ENCODE measurements at regions not wholly inside any gene's neighbourhood (a gene's known extent, or its start where the extent isn't known, plus 50 kb on each side); places are given as distances from the start of the nearest gene placed in this dataset.

GRCh38 chr10:29084681-29085307, 204.1 kb upstream of the LYZL1 start:
- TF ChIP-seq EZH2phosphoT487 (IDR thresholded peaks at IDR 0.05; ENCODE audit: unreplicated experiment) (no peak), ETS1 (IDR thresholded peaks at IDR 0.05) (no peak), NANOG (IDR thresholded peaks at IDR 0.05; ENCODE audit: borderline replicate concordance) (no peak), CREB1 (CRISPR knock-in tag; IDR thresholded peaks at IDR 0.05; ENCODE audit: low read depth) (no peak), EZH2 (IDR thresholded peaks at IDR 0.05; ENCODE audit: low read depth, unreplicated experiment) (no peak), JUNB (IDR thresholded peaks at IDR 0.05; ENCODE audit: unreplicated experiment) (no peak), POLR2AphosphoS5 (IDR thresholded peaks at IDR 0.05; ENCODE audit: low read depth) (no peak), ZNF331 (CRISPR knock-in tag; IDR thresholded peaks at IDR 0.05; ENCODE audit: low read depth) (no peak)
- TF ChIP-seq, protein P1, sequence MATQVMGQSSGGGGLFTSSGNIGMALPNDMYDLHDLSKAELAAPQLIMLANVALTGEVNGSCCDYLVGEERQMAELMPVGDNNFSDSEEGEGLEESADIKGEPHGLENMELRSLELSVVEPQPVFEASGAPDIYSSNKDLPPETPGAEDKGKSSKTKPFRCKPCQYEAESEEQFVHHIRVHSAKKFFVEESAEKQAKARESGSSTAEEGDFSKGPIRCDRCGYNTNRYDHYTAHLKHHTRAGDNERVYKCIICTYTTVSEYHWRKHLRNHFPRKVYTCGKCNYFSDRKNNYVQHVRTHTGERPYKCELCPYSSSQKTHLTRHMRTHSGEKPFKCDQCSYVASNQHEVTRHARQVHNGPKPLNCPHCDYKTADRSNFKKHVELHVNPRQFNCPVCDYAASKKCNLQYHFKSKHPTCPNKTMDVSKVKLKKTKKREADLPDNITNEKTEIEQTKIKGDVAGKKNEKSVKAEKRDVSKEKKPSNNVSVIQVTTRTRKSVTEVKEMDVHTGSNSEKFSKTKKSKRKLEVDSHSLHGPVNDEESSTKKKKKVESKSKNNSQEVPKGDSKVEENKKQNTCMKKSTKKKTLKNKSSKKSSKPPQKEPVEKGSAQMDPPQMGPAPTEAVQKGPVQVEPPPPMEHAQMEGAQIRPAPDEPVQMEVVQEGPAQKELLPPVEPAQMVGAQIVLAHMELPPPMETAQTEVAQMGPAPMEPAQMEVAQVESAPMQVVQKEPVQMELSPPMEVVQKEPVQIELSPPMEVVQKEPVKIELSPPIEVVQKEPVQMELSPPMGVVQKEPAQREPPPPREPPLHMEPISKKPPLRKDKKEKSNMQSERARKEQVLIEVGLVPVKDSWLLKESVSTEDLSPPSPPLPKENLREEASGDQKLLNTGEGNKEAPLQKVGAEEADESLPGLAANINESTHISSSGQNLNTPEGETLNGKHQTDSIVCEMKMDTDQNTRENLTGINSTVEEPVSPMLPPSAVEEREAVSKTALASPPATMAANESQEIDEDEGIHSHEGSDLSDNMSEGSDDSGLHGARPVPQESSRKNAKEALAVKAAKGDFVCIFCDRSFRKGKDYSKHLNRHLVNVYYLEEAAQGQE (IDR thresholded peaks at IDR 0.05; ENCODE audit: unreplicated experiment) = no peak
- TF ChIP-seq, protein P2, sequence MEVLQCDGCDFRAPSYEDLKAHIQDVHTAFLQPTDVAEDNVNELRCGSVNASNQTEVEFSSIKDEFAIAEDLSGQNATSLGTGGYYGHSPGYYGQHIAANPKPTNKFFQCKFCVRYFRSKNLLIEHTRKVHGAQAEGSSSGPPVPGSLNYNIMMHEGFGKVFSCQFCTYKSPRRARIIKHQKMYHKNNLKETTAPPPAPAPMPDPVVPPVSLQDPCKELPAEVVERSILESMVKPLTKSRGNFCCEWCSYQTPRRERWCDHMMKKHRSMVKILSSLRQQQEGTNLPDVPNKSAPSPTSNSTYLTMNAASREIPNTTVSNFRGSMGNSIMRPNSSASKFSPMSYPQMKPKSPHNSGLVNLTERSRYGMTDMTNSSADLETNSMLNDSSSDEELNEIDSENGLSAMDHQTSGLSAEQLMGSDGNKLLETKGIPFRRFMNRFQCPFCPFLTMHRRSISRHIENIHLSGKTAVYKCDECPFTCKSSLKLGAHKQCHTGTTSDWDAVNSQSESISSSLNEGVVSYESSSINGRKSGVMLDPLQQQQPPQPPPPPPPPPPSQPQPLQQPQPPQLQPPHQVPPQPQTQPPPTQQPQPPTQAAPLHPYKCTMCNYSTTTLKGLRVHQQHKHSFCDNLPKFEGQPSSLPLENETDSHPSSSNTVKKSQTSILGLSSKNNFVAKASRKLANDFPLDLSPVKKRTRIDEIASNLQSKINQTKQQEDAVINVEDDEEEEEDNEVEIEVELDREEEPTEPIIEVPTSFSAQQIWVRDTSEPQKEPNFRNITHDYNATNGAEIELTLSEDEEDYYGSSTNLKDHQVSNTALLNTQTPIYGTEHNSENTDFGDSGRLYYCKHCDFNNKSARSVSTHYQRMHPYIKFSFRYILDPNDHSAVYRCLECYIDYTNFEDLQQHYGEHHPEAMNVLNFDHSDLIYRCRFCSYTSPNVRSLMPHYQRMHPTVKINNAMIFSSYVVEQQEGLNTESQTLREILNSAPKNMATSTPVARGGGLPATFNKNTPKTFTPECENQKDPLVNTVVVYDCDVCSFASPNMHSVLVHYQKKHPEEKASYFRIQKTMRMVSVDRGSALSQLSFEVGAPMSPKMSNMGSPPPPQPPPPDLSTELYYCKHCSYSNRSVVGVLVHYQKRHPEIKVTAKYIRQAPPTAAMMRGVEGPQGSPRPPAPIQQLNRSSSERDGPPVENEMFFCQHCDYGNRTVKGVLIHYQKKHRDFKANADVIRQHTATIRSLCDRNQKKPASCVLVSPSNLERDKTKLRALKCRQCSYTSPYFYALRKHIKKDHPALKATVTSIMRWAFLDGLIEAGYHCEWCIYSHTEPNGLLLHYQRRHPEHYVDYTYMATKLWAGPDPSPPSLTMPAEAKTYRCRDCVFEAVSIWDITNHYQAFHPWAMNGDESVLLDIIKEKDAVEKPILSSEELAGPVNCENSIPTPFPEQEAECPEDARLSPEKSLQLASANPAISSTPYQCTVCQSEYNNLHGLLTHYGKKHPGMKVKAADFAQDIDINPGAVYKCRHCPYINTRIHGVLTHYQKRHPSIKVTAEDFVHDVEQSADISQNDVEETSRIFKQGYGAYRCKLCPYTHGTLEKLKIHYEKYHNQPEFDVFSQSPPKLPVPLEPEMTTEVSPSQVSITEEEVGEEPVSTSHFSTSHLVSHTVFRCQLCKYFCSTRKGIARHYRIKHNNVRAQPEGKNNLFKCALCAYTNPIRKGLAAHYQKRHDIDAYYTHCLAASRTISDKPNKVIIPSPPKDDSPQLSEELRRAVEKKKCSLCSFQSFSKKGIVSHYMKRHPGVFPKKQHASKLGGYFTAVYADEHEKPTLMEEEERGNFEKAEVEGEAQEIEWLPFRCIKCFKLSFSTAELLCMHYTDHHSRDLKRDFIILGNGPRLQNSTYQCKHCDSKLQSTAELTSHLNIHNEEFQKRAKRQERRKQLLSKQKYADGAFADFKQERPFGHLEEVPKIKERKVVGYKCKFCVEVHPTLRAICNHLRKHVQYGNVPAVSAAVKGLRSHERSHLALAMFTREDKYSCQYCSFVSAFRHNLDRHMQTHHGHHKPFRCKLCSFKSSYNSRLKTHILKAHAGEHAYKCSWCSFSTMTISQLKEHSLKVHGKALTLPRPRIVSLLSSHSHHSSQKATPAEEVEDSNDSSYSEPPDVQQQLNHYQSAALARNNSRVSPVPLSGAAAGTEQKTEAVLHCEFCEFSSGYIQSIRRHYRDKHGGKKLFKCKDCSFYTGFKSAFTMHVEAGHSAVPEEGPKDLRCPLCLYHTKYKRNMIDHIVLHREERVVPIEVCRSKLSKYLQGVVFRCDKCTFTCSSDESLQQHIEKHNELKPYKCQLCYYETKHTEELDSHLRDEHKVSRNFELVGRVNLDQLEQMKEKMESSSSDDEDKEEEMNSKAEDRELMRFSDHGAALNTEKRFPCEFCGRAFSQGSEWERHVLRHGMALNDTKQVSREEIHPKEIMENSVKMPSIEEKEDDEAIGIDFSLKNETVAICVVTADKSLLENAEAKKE (CRISPR knock-in tag; IDR thresholded peaks at IDR 0.05) = no peak
- H3K4me1 ChIP-seq (ENCODE audit: insufficient read depth) = no peaks in the 10 kb centered on the region
- H3F3A ChIP-seq (replicated peaks; ENCODE audit: low read depth) = no peaks in the 10 kb centered on the region
- H3K27ac ChIP-seq (ENCODE audit: low read depth) = no peak overlapping the region
- H3K4me2 ChIP-seq = no peak overlapping the region
- H3K27me3 Mint-ChIP-seq (ENCODE audit: insufficient read depth, low read depth, poor library complexity) = peaks cover 5% of the 10 kb centered on the region
- H3K36me3 Mint-ChIP-seq (ENCODE audit: low read depth) = no peaks in the 10 kb centered on the region; the same call in 2 of the 3 replicates
- no peak overlapping the region for H3K4me3 ChIP-seq
- 0 out of 2 replicates have a peak, but pooled peaks cover 12% of the 10 kb centered on the region for H3K9me2 ChIP-seq (ENCODE audit: insufficient read depth)
- H3K36me3 ChIP-seq (ENCODE audit: insufficient read depth) = no peaks in the 10 kb centered on the region
- no peak overlapping the region for H3K4me3 Mint-ChIP-seq
- ATAC-seq (no peak), DNase-seq (ENCODE audit: low spot score) (no peak)
- no peak overlapping the region for H2AFZ ChIP-seq
- H3K9me3 Mint-ChIP-seq = peaks cover 2% of the 10 kb centered on the region; the same call in 1 of the 3 replicates
- no peaks in the 10 kb centered on the region for H3K27me3 ChIP-seq (ENCODE audit: insufficient read depth)
- H3K79me2 ChIP-seq (replicated peaks; ENCODE audit: insufficient read depth) = no peaks in the 10 kb centered on the region
- H3K4me1 Mint-ChIP-seq = peaks cover under 1% of the 10 kb centered on the region; the same call in 2 of the 3 replicates
- H4K20me1 ChIP-seq (replicated peaks; ENCODE audit: insufficient read depth) = no peaks in the 10 kb centered on the region
- H3K27ac Mint-ChIP-seq = no peak overlapping the region

Measured in GM23338 (cell line).